WTC11 (cell line): ENCODE measurements at regions not wholly inside any gene's neighbourhood (a gene's known extent, or its start where the extent isn't known, plus 50 kb on each side); places are given as distances from the start of the nearest gene placed in this dataset.

Experiments
- ATAC-seq: fragments of 200-7000 bp; cut with Tn5 transposase; 2 replicates; pipeline ENCODE4 v1.10.0; 2021; ENCODE audit warnings: mild to moderate bottlenecking, moderate library complexity
- CTCF ChIA-PET: fragments of 300-600 bp; sonication (Branson Sonifier 250); formaldehyde crosslinking; loops from one replicate; lab custom pipeline; 2021; ENCODE audit warnings: antibody characterized with exemption; lab: Charles Lee
- POLR2A ChIA-PET: fragments of 350-600 bp; sonication (Branson Sonifier 250); formaldehyde crosslinking; loops from one replicate; lab custom pipeline; 2021; ENCODE audit warnings: antibody characterized with exemption; lab: Charles Lee
- DNase-seq: peaks from one replicate; pipeline ENCODE4 v3.0.0; 2021; ENCODE audit warnings: low spot score
- H3K27ac Mint-ChIP-seq: 2 replicates; pipeline ENCODE4 v1.8.0; 2021; ENCODE audit warnings: mixed read lengths
- H3K27me3 Mint-ChIP-seq: 2 replicates; pipeline ENCODE4 v1.8.0; 2021; ENCODE audit warnings: low read depth, mild to moderate bottlenecking, moderate library complexity, mixed read lengths
- H3K36me3 Mint-ChIP-seq: 2 replicates; pipeline ENCODE4 v1.8.0; 2021; ENCODE audit warnings: mixed read lengths
- H3K4me1 Mint-ChIP-seq: 2 replicates; pipeline ENCODE4 v1.8.0; 2022; ENCODE audit warnings: mixed read lengths
- H3K4me3 Mint-ChIP-seq: 2 replicates; pipeline ENCODE4 v1.8.0; 2021; ENCODE audit warnings: mild to moderate bottlenecking, moderate library complexity, mixed read lengths
- H3K9me3 Mint-ChIP-seq: 2 replicates; pipeline ENCODE4 v1.8.0; 2021; ENCODE audit warnings: mixed read lengths
- CBFB ChIP-seq: sonication (generic); formaldehyde crosslinking; IDR thresholded peaks from 2 replicates; pipeline ENCODE4 v1.8.1; 2022; ENCODE audit warnings: mild to moderate bottlenecking, low read depth, missing genetic modification reagents
- E2F4 ChIP-seq: sonication (generic); formaldehyde crosslinking; IDR thresholded peaks from 2 replicates; pipeline ENCODE4 v1.8.1; 2022; ENCODE audit warnings: low read depth, mild to moderate bottlenecking, moderate library complexity, missing genetic modification reagents, borderline replicate concordance
- FOXJ3 ChIP-seq: sonication (generic); formaldehyde crosslinking; IDR thresholded peaks from 2 replicates; pipeline ENCODE4 v1.9.0; 2021; ENCODE audit warnings: missing genetic modification reagents, mild to moderate bottlenecking, borderline replicate concordance
- FOXK1 ChIP-seq: sonication (generic); formaldehyde crosslinking; IDR thresholded peaks from 2 replicates; pipeline ENCODE4 v1.8.0; 2022; ENCODE audit warnings: mild to moderate bottlenecking, moderate library complexity, missing genetic modification reagents
- FOXP1 ChIP-seq: sonication (generic); formaldehyde crosslinking; IDR thresholded peaks from 2 replicates; pipeline ENCODE4 v1.8.0; 2022; ENCODE audit warnings: missing genetic modification reagents, mild to moderate bottlenecking, moderate library complexity, borderline replicate concordance
- GRHL2 ChIP-seq: fragments of 250-450 bp; sonication (Bioruptor Pico); IDR thresholded peaks from 2 replicates; pipeline ENCODE4 v1.8.0; 2022; ENCODE audit warnings: mild to moderate bottlenecking, moderate library complexity; ENCODE audit not compliant: insufficient replicate concordance, severe bottlenecking
- HMGA2 ChIP-seq: fragments of 250-450 bp; sonication (Bioruptor Pico); IDR thresholded peaks from 2 replicates; pipeline ENCODE4 v1.4.0; 2021; ENCODE audit warnings: mild to moderate bottlenecking, moderate library complexity
- IRF1 ChIP-seq: sonication (generic); formaldehyde crosslinking; IDR thresholded peaks from 2 replicates; pipeline ENCODE4 v1.8.0; 2023; ENCODE audit warnings: missing genetic modification reagents
- JUN ChIP-seq: sonication (generic); formaldehyde crosslinking; IDR thresholded peaks from 2 replicates; pipeline ENCODE4 v1.8.0; 2023; ENCODE audit warnings: mild to moderate bottlenecking, missing genetic modification reagents
- KAT7 ChIP-seq: sonication (generic); formaldehyde crosslinking; IDR thresholded peaks from 2 replicates; pipeline ENCODE4 v1.8.1; 2023; ENCODE audit warnings: missing genetic modification reagents, mild to moderate bottlenecking, borderline replicate concordance
- MXD4 ChIP-seq: fragments of 250-450 bp; sonication (Bioruptor Pico); IDR thresholded peaks from 2 replicates; pipeline ENCODE4 v1.8.0; 2021; ENCODE audit warnings: mild to moderate bottlenecking, moderate library complexity, borderline replicate concordance
- NR2C2 ChIP-seq: sonication (generic); formaldehyde crosslinking; IDR thresholded peaks from 2 replicates; pipeline ENCODE4 v1.8.0; 2022; ENCODE audit warnings: mild to moderate bottlenecking, missing genetic modification reagents
- PREB ChIP-seq: sonication (generic); formaldehyde crosslinking; IDR thresholded peaks from 2 replicates; pipeline ENCODE4 v1.8.1; 2022; ENCODE audit warnings: mild to moderate bottlenecking, missing genetic modification reagents, moderate library complexity, borderline replicate concordance
- PRRX2 ChIP-seq: fragments of 250-450 bp; sonication (Bioruptor Pico); IDR thresholded peaks from 2 replicates; pipeline ENCODE4 v1.8.0; 2021; ENCODE audit warnings: mild to moderate bottlenecking
- RELA ChIP-seq: sonication (generic); formaldehyde crosslinking; IDR thresholded peaks from 2 replicates; pipeline ENCODE4 v1.8.1; 2022; ENCODE audit warnings: missing genetic modification reagents, mild to moderate bottlenecking, borderline replicate concordance
- SMAD4 ChIP-seq: sonication (generic); formaldehyde crosslinking; IDR thresholded peaks from 2 replicates; pipeline ENCODE4 v1.8.0; 2022; ENCODE audit warnings: mild to moderate bottlenecking, missing genetic modification reagents
- TEAD4 ChIP-seq: sonication (generic); formaldehyde crosslinking; IDR thresholded peaks from 2 replicates; pipeline ENCODE4 v1.8.0; 2022; ENCODE audit warnings: mild to moderate bottlenecking, missing genetic modification reagents
- ZBTB21 ChIP-seq: sonication (generic); formaldehyde crosslinking; IDR thresholded peaks from 2 replicates; pipeline ENCODE4 v1.8.1; 2023; ENCODE audit warnings: mild to moderate bottlenecking, missing genetic modification reagents, borderline replicate concordance
- ZNF121 ChIP-seq: sonication (generic); formaldehyde crosslinking; IDR thresholded peaks from 2 replicates; pipeline ENCODE4 v1.8.0; 2023; ENCODE audit warnings: missing genetic modification reagents
- ZNF138 ChIP-seq: sonication (generic); formaldehyde crosslinking; conservative IDR thresholded peaks from 2 replicates; pipeline ENCODE4 v1.8.1; 2022; ENCODE audit warnings: mild to moderate bottlenecking, moderate library complexity, missing genetic modification reagents
- ZNF317 ChIP-seq: sonication (generic); formaldehyde crosslinking; IDR thresholded peaks from 2 replicates; pipeline ENCODE4 v1.8.1; 2023; ENCODE audit warnings: low read depth, mild to moderate bottlenecking, moderate library complexity, missing genetic modification reagents, borderline replicate concordance
- ZNF416 ChIP-seq: fragments of 250-450 bp; sonication (Bioruptor Pico); IDR thresholded peaks from 2 replicates; pipeline ENCODE4 v1.9.0; 2021; ENCODE audit warnings: mild to moderate bottlenecking, inconsistent platforms
- TF ChIP-seq, protein P1 (sequence below): sonication (generic); formaldehyde crosslinking; IDR thresholded peaks from 2 replicates; pipeline ENCODE4 v1.8.1; 2023; ENCODE audit warnings: mild to moderate bottlenecking, missing genetic modification reagents, moderate library complexity
- TF ChIP-seq, protein P2 (sequence below): sonication (generic); formaldehyde crosslinking; IDR thresholded peaks from 2 replicates; pipeline ENCODE4 v1.8.1; 2023; ENCODE audit warnings: mild to moderate bottlenecking, missing genetic modification reagents, borderline replicate concordance
- TF ChIP-seq, protein P3 (sequence below): fragments of 250-450 bp; sonication (Bioruptor Pico); IDR thresholded peaks from 2 replicates; pipeline ENCODE4 v1.9.0; 2021; ENCODE audit warnings: mild to moderate bottlenecking

GRCh38 chr2:149744865-149745264 lies 157.3 kb upstream of the MMADHC start:
- no peaks in the 10 kb centered on the region for H3K27me3 Mint-ChIP-seq
- H3K27ac Mint-ChIP-seq: no peak overlapping the region
- peaks cover 12% of the 10 kb centered on the region for H3K4me1 Mint-ChIP-seq
- no peak overlapping the region for H3K4me3 Mint-ChIP-seq
- no peak for DNase-seq
- TF ChIP-seq FOXP1 (no peak), PRRX2 (CRISPR knock-in tag) (no peak), KAT7 (no peak), MXD4 (CRISPR knock-in tag) (no peak), ZNF317 (CRISPR knock-in tag) (no peak), HMGA2 (CRISPR knock-in tag) (no peak), JUN (CRISPR knock-in tag) (no peak), FOXK1 (no peak), IRF1 (CRISPR knock-in tag) (no peak), RELA (CRISPR knock-in tag) (no peak)
- TF ChIP-seq, protein P1, sequence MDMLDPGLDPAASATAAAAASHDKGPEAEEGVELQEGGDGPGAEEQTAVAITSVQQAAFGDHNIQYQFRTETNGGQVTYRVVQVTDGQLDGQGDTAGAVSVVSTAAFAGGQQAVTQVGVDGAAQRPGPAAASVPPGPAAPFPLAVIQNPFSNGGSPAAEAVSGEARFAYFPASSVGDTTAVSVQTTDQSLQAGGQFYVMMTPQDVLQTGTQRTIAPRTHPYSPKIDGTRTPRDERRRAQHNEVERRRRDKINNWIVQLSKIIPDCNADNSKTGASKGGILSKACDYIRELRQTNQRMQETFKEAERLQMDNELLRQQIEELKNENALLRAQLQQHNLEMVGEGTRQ: no peak
- TF ChIP-seq, all 79 proteins: peak for 0
- no peak for ATAC-seq
- no peaks in the 10 kb centered on the region for H3K9me3 Mint-ChIP-seq
- ChIA-PET POLR2A (no interaction called here), CTCF (no interaction called here)
- no peaks in the 10 kb centered on the region for H3K36me3 Mint-ChIP-seq

DNA sequence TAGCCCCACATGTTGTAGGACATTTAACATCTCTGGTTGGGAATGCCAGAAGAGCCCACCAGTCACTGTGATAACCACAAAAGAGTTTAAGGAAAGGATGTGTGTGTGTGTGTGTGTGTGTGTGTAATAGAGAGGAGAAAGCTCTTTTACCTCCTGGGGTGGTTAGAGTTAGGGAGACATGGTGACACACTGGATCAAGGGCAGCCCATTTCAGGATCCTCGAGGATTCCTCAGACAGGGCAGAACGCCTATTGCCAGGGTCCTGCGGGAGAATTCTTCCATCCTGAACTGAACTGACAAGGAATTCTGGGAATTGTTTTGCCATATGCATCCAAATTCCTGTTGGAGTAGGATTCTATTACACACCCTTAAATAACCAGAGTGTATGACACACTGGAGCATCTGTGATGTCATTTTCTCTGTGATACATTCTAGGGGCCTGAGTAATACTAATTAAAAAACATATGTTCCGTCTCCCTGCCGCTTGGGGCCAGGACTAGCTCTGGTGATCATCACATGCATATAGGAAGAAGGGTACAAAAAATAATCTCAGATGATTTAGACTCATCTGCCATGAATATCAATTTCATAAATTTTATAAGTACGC lies 156.4 kb upstream of the MMADHC start:
- no peak overlapping the region for H3K27ac Mint-ChIP-seq
- CTCF ChIA-PET: no interaction called here

DNA sequence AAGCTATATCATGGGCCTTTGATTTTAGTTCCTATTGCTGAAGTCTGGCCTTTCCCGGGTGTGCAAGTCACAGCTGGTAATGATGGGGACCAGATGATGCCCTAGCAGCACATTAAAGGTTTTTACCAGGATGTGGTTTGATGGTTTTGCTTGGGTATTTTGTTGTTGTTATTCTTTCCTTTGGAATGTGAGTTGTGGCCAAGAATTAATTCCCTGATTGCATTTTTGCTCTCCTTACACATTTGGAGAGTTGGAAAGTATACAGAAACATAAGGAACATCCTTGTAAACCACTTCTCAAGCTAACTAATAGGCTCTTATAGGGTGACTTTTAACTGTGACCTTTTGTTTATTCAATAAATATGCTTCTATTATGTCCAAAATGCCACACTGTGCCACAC lies 154.1 kb upstream of the MMADHC start:
- no peak for TF ChIP-seq FOXJ3
- TF ChIP-seq, protein P2, sequence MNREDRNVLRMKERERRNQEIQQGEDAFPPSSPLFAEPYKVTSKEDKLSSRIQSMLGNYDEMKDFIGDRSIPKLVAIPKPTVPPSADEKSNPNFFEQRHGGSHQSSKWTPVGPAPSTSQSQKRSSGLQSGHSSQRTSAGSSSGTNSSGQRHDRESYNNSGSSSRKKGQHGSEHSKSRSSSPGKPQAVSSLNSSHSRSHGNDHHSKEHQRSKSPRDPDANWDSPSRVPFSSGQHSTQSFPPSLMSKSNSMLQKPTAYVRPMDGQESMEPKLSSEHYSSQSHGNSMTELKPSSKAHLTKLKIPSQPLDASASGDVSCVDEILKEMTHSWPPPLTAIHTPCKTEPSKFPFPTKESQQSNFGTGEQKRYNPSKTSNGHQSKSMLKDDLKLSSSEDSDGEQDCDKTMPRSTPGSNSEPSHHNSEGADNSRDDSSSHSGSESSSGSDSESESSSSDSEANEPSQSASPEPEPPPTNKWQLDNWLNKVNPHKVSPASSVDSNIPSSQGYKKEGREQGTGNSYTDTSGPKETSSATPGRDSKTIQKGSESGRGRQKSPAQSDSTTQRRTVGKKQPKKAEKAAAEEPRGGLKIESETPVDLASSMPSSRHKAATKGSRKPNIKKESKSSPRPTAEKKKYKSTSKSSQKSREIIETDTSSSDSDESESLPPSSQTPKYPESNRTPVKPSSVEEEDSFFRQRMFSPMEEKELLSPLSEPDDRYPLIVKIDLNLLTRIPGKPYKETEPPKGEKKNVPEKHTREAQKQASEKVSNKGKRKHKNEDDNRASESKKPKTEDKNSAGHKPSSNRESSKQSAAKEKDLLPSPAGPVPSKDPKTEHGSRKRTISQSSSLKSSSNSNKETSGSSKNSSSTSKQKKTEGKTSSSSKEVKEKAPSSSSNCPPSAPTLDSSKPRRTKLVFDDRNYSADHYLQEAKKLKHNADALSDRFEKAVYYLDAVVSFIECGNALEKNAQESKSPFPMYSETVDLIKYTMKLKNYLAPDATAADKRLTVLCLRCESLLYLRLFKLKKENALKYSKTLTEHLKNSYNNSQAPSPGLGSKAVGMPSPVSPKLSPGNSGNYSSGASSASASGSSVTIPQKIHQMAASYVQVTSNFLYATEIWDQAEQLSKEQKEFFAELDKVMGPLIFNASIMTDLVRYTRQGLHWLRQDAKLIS (CRISPR knock-in tag): no peak
- TF ChIP-seq, protein P3, sequence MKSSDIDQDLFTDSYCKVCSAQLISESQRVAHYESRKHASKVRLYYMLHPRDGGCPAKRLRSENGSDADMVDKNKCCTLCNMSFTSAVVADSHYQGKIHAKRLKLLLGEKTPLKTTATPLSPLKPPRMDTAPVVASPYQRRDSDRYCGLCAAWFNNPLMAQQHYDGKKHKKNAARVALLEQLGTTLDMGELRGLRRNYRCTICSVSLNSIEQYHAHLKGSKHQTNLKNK (CRISPR knock-in tag): no peak
- TF ChIP-seq HMGA2 (CRISPR knock-in tag): no peak
- no peak for TF ChIP-seq ZNF138 (CRISPR knock-in tag)
- no peak for TF ChIP-seq GRHL2 (CRISPR knock-in tag)
- no peak for TF ChIP-seq ZBTB21 (CRISPR knock-in tag)
- no peak for TF ChIP-seq CBFB
- no peak for TF ChIP-seq TEAD4 (CRISPR knock-in tag)
- no peak for TF ChIP-seq PREB (CRISPR knock-in tag)
- Mint-ChIP-seq H3K27me3 (no peaks in the 10 kb centered on the region), H3K4me3 (no peak overlapping the region), H3K27ac (no peak overlapping the region), H3K36me3 (peaks cover 2% of the 10 kb centered on the region; the same call in 1 of the 2 replicates), H3K4me1 (peaks cover 14% of the 10 kb centered on the region), H3K9me3 (peaks cover 2% of the 10 kb centered on the region)
- DNase-seq: no peak
- ATAC-seq: no peak
- POLR2A ChIA-PET: no interaction called here
- CTCF ChIA-PET: no interaction called here

More for the DNA sequence above, 156.4 kb upstream of the MMADHC start:
- POLR2A ChIA-PET: no interaction called here
- H3K4me3 Mint-ChIP-seq: no peak overlapping the region
- ATAC-seq (no peak), DNase-seq (no peak)
- H3K4me1 Mint-ChIP-seq: peaks cover 14% of the 10 kb centered on the region
- H3K36me3 Mint-ChIP-seq: no peaks in the 10 kb centered on the region
- H3K9me3 Mint-ChIP-seq: no peaks in the 10 kb centered on the region
- TF ChIP-seq NR2C2 (CRISPR knock-in tag) (no peak), E2F4 (CRISPR knock-in tag) (no peak), ZNF416 (CRISPR knock-in tag) (no peak), ZNF121 (CRISPR knock-in tag) (no peak), SMAD4 (CRISPR knock-in tag) (no peak)
- no peaks in the 10 kb centered on the region for H3K27me3 Mint-ChIP-seq
